NOMO-1 treated with DMSO at 0.1 percent for 48 hours (cell line): ENCODE measurements at regions not wholly inside any gene's neighbourhood (a gene's known extent, or its start where the extent isn't known, plus 50 kb on each side); places are given as distances from the start of the nearest gene placed in this dataset.

ENCODE experiments used
- DNase-seq: peaks from one replicate; lab custom pipeline; 2025; ENCODE audit not compliant: unreplicated experiment; lab: John Stamatoyannopoulos, UW

DNA sequence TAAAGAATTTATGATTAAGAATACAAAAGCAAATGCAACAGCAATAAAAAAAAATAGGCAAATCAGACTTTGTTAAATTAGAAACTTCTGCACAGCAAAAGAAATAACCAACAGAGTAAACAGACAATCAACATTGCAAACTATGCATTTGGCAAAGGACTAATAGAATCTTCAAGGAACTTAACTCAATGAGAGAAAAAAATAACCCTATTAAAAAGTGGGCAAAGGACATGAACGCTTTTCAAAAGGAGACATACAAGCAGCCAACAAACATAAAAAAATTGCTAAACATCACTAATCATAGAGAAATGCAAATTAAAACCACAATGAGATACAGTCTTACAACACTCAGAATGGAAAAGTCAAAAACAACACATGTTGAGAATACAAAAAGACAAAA is 166.0 kb upstream of the DSEL start:
- DNase-seq = no peak

DNA sequence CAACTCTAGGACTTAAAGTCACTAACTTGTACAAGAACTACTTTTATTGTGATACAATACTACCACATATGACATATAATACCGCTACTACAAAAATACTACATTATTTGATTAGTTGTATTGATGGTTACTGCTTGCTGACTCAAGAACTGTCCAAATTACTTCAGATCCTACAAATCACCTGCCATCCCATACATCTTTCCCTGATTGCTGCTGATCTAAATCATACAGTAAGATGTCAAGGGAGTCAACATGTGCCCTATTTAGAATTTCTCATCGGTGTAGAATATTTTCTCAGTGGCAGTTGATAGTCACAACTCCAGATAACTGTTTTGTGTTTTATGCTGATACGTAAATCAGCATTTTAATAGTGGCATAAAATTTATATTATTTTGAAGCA is 161.0 kb upstream of the DSEL start:
- DNase-seq = no peak

DNA sequence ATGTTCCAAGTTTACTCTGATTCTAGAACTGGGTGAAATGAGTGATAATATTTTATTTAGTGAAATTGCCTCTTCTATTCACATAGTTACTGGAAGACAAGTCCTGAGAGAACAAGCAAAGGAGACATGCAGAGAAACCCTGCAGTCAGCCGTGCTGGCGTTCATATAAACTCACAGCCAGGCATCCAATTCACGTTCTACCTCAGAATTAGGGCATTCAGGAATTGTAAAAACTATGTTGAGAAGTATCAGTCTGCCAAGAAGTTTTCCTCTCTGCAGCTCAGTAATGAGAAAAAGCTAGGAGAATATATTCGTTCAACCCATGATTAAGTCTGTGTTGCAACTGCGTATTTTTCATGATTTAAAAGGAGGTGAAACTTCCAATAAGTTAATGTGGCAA is 156.2 kb upstream of the DSEL start:
- DNase-seq = no peak

DNA sequence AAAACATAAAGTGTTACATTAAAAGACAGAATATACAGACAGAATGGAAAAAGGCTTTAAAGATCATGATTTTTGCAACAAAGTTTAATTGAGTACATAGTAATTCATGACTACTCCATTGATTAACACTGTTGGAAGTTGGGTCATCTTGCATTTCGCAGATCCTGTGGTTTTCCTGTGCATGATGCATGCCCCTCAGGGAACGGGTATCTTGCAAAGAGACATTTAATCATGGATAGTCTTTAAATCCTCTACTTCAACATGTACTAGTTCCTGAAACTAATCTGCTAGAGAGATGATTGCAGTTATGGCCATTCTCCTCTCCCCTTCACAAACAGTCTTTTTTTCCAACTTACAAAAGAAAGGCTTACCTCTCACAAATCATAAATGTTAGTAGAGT is 155.6 kb upstream of the DSEL start:
- no peak for DNase-seq

DNA sequence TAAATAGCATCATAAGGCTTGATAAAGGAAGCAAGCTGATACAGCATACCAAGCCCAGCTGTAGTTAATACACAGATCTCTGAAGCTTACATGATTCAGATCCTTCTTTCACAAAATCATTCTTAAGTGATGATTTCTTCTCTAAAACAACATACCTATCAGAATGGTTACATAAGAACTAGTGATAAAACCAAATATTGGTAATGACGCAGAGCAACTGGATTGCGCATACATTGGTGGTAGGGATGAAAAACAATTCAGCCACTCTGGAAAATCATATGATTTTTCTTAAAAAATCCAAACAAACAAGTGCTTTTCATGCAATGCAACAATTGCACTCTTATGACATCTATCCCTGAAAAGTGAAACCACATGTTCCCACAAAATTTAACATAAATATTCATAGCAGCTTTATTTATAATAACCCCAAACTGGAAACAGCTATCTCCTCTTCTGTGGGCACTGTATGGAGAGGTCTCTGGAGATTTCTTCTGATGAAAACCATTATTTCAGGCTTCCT is 153.6 kb upstream of the DSEL start:
- DNase-seq = no peak

DNA sequence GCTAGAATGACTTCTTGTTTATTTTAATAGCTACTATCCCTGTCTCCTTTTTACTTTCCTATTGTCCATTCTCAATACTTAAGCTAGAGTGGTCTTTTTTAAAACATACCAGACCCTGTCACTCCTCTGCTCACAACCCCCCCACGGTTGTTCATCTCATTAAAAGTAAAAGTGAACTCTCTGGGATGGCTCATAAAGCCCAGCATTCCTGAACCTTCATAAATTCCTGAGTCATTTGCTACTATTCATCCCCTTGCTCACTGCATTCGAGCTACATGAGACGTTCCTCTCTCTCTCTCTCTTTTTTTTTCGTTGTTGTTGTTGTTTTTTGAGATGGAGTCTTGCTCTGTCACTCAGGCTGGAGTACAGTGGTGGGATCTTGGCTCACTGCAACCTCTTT is 148.7 kb upstream of the DSEL start:
- DNase-seq = no peak

DNA sequence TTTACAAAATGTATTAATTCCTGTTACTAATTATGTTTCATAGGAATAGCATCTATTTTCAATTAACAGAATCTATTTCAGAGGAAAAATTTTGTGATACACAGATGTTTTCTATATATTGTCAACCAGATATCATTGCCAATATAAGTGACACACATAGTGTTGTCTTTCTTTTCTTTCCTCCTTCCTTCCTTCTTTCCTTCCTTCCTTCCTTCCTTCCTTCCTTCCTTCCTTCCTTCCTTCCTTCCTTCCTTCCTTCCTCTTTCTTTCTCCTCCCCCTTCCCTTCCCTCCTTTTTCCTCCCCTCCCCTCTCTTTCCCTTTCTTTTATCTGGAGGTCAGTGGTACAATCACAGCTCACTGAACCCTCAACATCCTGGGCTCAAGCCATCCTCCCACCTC is 146.5 kb upstream of the DSEL start:
- DNase-seq = no peak

DNA sequence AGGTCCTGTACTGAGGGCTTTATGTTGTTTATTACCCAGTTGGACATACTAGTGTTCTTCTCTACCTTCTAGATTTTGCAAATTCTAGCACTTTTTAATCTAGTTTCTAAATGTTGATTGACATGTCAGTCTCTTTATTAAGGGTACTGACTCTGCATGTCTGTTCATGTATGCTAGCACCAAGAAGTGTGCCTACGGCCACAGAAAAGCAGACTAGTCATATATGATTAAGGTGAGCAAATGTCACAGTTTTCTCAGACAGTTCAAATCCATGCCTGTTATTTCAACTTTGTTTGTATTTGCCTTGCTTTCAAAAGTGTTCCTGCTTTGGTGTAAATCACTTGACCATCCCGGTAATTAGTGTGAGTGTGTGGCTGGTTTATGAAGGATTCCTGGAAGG is 145.0 kb upstream of the DSEL start:
- no peak for DNase-seq

DNA sequence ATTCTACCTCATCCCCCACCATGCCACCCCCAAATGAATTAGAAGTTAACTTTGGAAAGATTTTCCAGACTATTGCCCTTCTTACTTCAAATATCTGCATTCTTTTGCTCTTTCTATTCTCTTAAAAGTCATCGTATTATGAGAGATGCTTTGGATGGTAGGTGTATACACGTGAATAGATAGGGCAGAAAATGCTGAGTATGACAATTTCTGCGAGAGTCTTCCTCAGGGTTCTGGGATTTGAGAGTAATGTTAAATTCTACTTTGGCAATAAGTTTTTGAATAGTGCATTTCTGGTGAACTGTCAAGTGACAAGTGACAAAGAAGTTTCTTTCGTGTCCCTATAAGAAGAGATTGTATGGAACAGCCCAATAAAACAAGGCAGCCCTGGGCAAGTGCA is 137.6 kb upstream of the DSEL start:
- DNase-seq = no peak

DNA sequence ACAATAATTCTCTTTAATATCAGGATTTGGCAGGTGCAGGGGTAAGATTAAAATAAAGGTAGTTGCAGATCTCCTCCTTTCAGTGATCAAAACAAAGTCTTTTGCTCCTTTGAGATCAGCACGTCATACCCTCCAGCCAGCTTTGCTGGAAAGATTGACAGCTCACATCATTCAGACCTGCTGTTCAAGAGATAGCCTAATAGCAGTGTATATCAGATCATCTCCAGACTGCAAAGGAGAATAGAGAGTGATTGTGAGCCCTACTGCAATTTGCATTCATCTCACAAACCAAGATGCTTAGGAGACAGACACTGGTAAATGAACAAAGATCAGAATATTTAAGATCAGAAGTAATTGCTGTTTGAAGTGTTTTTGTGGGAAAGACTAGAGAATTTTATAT is 135.8 kb upstream of the DSEL start:
- DNase-seq = no peak

DNA sequence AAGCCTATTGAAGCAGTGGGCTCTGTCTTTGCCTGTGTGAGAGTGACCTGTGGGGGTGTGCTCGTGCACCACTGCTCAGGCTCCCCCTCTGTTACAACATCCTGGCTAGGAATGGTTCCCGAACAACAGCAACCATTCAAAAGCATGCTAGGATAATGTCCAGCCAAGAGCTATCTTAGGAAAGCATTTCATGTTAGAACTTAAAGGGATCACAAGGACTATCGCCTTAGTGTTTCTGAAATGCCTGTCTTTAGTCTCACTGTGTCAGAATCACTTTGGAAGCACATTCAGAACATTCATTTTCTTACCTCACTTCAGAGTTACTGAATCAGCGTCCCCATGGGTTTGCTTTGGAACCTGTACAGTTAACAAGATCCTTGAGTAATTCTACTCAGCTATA is 134.9 kb upstream of the DSEL start:
- no peak for DNase-seq

DNA sequence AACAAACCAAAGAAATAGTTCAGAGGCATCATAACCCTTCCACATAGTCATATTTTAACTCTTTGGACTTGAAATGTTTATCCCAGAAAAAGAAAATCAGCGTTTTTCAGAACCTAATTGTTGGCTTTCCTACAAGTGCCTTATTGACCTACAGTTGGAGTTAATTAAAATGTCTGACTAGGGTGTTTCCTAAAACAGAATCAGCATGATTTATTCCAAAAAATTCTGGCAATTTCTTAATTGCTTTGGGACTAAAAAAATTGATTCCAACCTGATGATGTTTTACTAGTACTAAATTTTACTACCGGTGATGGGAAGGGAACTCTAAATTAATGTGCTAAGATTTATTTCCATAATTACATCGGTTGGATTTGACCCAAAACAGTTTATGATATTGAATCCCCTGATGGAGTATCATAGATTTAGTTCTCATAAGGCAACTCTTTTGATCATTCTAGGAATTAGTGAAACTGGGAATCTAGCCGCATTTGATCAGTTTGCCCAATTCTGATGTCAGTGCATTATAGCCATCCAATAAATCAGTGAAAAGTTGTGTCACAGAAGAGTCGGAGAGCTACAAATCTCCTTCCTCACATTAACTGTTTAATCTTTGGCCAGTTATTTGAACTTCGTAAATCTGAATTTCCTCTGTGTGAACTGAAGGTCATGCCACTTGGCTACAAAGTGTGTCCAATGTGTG is 134.3 kb upstream of the DSEL start:
- DNase-seq = no peak

DNA sequence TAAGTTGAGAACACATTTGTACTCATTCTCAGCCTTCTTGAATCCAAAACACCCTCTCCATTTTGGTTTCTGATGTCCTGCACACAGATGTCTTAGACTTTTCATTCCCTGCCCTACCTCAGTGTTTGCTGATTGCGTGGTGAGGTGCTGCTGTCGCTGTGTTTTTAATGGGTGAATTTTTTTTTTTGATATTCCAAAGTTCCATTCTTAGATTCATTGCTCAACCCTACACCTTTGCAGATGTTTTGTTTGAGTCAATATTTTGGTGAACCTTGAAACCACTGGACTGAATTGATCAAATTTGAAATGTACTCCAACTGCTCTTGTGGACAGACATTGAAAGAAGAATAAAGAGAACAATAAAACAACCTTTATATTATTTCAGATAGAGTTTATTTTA is 130.4 kb upstream of the DSEL start:
- no peak for DNase-seq

DNA sequence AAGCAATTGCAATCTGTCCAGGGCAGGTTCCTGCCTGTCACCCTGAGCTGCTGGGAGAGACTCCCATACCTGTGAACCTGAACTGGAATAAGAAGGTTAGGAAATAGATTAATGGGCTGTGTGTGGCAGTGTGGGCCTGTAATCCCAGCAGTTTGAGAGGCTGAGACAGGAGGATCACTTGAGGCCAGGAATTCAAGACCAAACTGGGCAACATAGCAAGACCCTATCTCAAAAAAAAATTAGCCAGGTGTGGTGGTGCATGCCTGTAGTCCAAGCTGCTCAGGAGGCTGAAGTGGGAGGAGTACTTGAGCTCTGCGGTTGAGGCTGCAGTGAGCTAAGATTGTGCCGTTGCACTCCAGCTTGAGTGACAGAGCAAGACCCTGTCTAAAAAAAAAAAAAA is 127.7 kb upstream of the DSEL start:
- DNase-seq = no peak

DNA sequence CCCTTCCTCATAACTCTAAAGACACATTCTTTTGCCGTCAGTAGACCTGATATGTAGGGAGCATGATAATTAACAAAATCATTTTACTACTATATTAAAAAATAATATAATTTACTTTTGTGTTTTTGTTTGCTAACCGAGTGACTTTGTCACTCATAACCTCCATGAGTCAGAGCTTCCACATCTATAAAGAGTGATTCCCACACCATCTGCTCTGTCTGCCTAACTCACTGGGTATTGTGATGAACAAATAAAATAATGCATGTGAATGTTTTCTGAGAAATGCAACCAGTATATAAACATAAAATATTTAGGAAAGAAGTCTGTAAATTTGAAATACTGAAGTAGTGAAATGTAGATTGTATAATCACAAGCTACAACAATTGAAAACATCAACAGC is 123.4 kb upstream of the DSEL start:
- no peak for DNase-seq

DNA sequence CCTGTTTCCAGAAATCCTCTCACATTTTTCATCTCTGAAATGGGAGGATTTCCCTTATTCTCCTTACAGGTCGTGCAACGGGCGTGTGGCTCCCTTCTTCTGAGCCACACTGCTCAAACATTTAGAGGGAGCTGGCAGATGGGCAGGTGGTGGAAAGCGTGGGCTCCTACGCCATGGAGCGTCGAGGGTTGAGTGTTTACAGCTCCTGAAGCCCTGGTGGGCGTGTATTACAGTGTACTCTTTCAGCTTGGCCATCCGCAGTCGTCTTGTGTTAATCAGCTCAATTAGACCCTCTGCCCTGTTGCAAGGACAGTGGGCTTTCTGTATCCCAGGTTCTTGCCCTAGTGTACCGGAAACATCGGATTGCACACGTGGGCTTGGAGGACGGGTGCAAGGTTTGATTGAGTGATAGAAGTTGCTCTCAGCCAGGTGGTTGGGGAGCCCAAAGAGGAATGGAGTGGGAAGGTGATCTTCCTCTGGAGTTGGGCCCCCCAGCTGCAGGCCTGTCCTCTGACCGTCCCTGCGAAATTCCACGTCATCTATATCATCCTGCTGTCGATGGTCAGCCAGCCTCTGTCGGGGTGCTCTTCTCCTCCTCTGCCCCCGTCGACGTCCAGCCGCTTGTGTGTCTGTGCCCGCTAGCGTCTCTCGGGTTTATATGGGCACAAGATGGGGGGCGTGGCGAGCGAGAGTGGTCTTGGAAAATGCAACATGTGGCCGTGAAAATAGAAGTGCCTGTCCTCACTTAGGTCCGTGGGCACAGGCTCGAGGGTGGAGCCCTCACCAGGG is 120.3 kb upstream of the DSEL start:
- DNase-seq = no peak

DNA sequence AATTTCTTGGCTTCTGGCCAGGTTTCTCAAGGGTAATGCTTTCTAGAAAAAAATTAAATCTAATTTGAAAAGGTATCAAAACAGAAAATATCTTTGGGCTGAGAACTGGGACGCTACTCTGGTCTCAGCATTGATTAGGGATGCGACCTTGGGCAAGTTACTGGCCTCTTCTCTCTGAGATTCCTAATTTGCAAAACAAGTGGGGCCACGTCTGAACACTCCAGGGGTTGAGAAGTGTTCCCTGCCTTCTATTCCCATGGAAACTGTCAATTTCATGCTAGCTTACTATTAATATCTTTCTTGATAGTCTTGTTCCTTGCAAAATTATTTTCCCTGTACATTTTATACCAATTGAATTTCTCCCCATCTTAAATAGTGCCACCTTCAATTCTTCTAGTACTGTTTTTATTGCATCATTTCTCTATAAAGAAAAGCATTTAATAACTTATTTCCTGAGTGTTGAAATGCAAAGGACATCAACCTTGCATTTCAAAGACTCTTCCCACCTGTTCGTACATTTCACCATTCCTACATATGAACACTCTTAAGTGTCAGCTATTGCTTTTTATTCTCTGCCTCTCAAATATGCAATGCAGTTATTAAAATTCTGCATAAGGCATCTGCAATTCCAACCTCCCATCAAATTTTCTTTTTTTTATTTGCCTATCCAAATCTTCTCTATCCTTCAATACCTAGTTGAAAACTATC is 118.3 kb upstream of the DSEL start:
- DNase-seq = no peak

DNA sequence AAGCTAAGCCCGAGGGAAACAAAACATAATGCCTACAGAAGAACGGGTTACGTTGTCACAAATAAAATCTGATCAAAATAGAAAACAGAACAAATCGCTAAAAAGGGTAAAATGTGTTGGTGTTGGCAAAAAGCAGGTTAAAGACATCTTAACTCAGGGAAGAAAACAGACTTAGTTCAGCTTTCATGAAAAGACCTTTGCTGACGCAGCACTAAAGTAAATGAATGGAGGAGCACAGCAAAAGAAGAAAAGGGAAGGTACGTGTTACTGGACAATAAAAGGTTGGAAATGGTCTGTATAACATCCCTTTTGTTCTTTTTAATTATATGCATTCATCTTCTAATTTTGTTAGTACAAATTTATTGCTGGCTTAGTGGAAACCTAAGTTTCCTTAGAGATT is 117.4 kb upstream of the DSEL start:
- DNase-seq = no peak

DNA sequence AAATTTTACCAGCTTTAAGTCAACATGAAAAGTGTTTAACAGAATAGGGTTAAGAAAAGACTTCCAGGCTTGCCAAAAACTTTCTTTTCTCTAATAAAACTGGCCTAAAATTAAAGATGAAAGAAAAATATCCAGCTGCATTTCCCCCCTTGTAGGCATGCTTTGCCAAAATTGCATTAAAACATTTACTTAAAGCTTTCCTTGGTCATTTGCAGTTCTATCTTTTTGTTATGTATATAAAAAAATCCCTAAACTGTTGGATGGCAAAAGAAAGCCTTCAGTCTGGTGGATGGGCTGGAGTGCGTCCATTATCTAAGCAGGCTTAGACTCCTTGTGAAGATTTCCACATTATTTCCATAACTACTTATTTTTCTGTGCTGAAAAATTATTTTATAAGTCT is 105.4 kb upstream of the DSEL start:
- no peak for DNase-seq

DNA sequence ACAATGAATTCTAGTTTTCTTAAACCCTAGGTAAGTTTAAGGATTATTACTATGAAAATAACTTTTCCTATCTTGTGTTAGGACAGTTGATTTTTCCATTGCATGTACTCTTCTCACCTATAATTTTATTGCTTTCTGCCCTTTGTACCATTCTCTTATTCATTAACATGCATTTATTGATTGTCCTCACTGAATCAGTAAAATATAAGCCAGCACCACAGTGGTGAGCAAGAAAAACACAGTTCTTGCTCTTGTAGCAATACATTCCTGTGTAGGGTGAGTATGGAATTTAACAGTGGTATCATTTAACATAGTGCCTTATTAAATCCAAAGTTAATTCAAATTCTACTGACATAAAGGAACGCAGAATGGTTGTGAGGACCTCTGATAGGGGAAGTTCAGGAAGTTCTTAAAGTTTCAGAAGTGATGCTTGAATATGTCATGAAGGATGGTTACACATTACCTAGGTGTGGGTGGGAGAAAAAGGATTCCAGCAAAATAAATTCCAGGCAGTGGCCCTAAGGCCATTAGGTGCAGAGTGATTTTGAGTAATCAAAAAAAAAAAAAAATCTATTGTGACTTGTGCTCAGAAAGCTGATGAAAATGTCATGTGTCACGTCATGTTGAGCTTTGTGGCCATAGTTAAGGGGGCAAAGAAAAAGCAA is 104.7 kb upstream of the DSEL start:
- DNase-seq = no peak

DNA sequence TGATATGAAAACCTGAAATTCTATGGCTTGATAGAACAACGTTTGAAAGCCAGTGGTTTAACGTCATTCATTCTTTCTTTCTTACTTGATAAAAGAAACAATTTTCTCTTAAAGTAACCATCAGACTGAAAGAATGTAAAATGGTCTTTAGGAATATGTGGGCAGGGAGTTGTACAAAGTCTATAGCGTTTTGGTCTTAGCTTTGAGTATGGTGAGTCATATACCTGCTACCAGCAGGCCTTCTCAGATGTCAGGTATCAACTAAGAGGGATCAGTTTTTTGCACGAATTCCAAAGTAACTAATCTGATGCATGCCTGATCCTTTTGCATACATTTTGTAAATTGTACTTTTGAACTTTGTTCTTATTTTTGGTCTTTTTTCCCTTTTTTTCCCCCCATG is 101.5 kb upstream of the DSEL start:
- DNase-seq = no peak

DNA sequence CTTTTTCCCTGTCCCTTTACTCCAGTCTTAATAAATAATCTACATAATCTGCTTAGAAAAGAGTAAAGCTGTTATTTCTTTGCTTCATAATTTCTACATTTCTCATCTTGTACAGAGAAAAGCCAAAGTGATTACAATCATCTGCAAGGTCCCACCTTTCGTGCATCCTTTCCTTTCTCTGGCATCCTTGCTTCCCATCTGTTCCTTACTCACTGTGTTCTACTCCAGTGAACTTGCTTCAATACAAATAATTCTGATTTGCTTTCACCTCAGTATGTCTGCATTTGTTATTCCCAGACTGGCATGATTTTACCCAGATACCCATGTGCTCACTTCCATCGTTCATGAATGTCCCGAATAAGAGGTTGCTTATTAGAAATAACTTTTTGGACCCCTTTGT is 99.4 kb upstream of the DSEL start:
- no peak for DNase-seq
